HG02571 (cell line): ENCODE measurements at regions not wholly inside any gene's neighbourhood (a gene's known extent, or its start where the extent isn't known, plus 50 kb on each side); places are given as distances from the start of the nearest gene placed in this dataset.

Experiments used
- ATAC-seq: cut with Tn5 transposase; IDR thresholded peaks from one replicate; pipeline ENCODE4 v1.9.1; 2021; ENCODE audit warnings: mild to moderate bottlenecking, moderate library complexity; ENCODE audit not compliant: unreplicated experiment

DNA sequence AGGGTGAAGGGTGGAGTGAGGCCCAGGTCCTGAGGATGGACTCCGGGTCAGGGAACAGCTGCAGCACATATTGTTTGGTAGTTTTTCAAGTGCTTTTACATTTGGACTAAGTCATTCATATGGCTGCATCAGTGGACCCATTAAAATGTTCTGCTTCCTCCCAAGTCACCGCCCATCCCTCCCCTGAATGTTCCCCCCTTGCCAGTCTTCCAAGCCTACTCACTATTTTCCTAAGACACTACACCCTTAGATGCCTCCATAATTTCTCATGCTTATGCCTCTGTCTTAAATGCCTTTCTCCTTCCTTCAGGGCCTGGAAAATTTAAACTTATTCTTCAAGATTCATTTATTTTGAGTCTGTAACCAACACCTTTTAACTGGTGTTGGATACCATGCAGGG, 86.6 kb upstream of the NR4A3 start:
- ATAC-seq: no peak

DNA sequence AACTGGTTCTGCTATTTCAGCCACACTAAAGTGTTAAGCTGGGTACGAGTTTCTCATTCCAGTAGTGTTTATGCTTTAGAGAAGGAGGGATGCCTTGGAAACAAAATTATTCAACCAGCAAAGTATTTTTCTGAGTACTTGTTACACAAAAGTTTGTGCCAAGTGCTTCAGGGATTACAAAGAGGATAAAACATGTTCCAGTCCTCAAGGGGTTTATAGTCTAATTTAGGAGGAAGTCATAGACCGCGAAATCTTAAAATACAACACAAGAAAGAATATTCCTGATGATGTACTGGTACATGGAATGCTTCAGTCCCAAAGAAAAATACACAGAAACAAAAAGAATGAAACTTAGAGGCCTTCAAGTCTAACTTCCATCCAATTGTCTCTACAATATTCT, 85.4 kb upstream of the NR4A3 start:
- no peak for ATAC-seq

DNA sequence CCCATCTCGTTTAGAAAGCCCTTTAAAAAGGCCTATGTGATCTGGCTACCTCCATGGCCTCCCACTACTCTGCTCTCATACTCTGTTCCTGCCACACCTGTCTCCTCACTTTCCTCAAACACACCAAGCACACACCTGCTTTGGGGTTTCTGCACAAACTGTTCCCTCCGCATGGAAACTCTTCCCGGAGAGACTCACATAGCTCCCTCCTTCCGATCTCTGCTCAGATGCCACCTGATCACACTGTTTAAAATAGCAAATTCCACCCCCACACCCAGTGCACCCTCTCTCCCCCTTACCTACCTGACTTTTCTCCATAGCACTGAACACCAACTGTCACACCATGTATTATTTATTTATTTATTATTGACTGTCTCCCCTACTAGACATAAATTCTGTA, 84.0 kb upstream of the NR4A3 start:
- ATAC-seq: no peak

GRCh38 chr9:99743006-99743405, 78.7 kb upstream of the NR4A3 start:
- no peak for ATAC-seq

- ATAC-seq: no peak
These were observed 78.2 kb upstream of the NR4A3 start for GRCh38 chr9:99743455-99743854.

- no peak for ATAC-seq
These were observed 77.6 kb upstream of the NR4A3 start for GRCh38 chr9:99744132-99744531.

- ATAC-seq: no peak
These were observed 76.6 kb upstream of the NR4A3 start for GRCh38 chr9:99745085-99745484.

- ATAC-seq: no peak
These were observed 75.3 kb upstream of the NR4A3 start for GRCh38 chr9:99746406-99746805.

DNA sequence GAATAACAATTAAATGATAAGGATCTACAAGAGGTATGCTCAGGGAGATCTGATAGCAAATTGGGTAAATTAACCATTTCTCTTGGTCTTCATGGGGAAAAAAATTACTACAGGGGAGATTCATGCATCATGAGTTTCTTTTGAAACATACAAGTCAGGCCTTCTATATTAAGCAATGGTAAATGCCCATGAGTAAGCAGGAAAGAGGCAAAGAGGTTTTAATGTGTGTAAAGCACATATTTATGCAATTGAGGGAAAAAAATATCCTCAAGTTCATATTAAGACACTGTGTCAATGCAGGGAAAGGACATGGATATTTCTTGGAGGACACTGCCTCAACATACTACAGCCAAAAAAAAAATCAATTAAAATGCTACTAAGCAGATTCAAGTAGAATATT, 73.4 kb upstream of the NR4A3 start:
- no peak for ATAC-seq

DNA sequence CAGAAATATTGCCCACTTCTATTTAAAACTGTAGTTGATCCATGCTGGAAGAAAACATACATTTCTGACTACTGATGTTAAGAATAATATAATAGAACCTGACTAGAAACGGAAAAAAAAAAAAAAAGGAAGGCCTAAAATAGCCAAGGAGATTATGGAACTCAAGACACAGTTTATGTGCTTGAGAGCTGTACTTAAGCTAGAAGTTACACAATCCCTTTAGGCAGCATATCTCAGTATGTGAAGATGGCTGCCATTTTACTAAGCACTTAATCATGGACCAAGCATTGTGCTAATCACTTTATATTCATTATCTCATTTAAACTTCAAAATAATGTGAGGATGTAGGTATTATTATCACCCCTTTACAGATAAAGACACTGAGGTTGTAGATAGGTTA, 73.0 kb upstream of the NR4A3 start:
- no peak for ATAC-seq

DNA sequence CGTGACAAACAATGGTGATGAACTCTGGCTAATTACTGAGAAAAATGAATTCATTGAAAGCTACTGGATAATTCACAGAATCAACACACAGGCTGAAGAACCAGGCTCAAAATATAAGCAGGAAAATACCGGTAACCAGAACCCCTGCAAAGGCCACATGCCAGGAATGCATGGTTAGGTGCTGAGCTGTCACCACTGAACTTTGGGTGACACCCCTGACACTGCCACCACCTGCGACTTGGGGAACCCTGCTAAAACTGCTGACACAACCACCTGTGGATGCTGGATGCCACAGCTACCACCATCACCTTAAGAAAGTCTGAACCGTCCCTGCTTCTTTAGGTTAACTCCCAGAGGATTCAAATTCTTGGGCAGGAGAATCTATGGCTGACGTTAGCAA, 72.0 kb upstream of the NR4A3 start:
- ATAC-seq: no peak

- ATAC-seq: no peak
These were observed 71.2 kb upstream of the NR4A3 start for GRCh38 chr9:99750526-99750925.

- no peak for ATAC-seq
These were observed 69.1 kb upstream of the NR4A3 start for GRCh38 chr9:99752417-99753109.

DNA sequence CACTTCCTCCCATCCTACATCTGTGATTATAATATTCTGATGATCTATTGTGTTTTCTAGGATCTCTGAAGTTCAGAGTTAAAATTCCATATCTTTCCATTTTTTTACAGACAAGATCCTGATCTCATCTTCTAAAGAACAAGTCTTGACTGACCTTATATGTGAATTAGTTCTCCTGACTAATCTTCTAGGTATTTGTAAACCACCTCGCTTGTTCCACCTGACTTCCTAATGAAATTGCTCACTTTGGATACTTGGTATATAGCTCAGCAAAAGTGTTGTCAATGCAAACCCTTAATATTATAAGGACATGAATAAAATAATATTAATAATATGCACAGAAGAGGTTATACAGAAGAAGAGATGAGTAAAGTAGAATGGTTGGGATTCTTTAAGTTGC, 68.2 kb upstream of the NR4A3 start:
- ATAC-seq: no peak

DNA sequence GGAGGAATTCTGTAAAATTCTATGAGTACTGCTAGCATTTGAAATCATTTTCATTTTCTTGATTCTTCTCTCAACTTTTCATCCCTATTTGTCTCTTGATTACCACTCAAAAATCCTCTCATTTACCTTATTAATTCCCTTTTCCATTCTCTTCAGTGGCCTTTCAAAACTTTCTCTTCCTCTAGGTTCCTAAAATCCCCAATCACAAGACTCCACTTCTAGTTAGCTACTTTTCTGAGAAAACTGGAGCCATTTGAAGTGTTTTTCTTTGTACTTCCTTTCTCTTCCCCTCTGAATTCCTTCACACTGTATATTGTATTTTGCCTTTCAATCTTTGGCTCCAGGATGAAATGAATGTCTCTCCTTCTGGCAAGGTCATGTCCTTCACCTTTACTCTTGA, 61.3 kb upstream of the NR4A3 start:
- ATAC-seq: no peak

GRCh38 chr9:99762470-99762869, 59.2 kb upstream of the NR4A3 start:
- peak; percentile 100 for ATAC-seq
